ENCODE measurements at regions not wholly inside any gene's neighbourhood (a gene's known extent, or its start where the extent isn't known, plus 50 kb on each side); places are given as distances from the start of the nearest gene placed in this dataset.

DNA sequence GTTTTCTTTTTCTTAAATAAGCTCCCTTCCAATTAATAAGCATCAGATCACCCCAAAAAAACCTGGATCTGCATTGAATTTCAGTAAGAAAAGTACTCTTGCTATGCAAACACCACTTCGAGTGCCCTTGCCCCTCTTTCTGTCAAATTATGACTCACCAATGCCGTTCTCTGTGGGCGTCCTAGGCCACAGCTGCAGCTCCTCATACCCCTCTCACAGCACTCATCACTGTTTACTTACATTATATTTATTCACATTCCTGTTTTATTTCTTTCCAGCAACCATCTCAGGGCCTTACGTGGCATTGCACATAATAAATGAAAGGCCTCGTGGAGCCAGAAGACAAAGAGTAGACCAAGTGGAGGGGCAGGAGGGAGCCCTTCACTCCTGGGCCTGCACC, 99.1 kb upstream of the CTTNBP2NL start:
- TF ChIP-seq, protein P1, sequence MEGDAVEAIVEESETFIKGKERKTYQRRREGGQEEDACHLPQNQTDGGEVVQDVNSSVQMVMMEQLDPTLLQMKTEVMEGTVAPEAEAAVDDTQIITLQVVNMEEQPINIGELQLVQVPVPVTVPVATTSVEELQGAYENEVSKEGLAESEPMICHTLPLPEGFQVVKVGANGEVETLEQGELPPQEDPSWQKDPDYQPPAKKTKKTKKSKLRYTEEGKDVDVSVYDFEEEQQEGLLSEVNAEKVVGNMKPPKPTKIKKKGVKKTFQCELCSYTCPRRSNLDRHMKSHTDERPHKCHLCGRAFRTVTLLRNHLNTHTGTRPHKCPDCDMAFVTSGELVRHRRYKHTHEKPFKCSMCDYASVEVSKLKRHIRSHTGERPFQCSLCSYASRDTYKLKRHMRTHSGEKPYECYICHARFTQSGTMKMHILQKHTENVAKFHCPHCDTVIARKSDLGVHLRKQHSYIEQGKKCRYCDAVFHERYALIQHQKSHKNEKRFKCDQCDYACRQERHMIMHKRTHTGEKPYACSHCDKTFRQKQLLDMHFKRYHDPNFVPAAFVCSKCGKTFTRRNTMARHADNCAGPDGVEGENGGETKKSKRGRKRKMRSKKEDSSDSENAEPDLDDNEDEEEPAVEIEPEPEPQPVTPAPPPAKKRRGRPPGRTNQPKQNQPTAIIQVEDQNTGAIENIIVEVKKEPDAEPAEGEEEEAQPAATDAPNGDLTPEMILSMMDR (conservative IDR thresholded peaks at IDR 0.05; ENCODE audit: low read depth, low read length), result no peak
- TF ChIP-seq RCOR1 (IDR thresholded peaks at IDR 0.05; ENCODE audit: insufficient replicate concordance, low read length), result no peak
- TF ChIP-seq POLR2A (IDR thresholded peaks at IDR 0.05; ENCODE audit: low read depth, low read length), result no peak
- TF ChIP-seq ELK1 (IDR thresholded peaks at IDR 0.05; ENCODE audit: borderline replicate concordance, low read depth, low read length), result no peak
- TF ChIP-seq MAFK (IDR thresholded peaks at IDR 0.05; ENCODE audit: low read depth, low read length), result no peak
- no peak for TF ChIP-seq RFX5 (IDR thresholded peaks at IDR 0.05; ENCODE audit: low read depth, low read length)
- TF ChIP-seq RAD21 (IDR thresholded peaks at IDR 0.05; ENCODE audit: low read length), result no peak
- no peak for TF ChIP-seq MAZ (IDR thresholded peaks at IDR 0.05; ENCODE audit: borderline replicate concordance, low read depth, low read length)
- TF ChIP-seq CHD1 (IDR thresholded peaks at IDR 0.05; ENCODE audit: low read depth, low read length), result no peak
